ENCODE measurements at regions not wholly inside any gene's neighbourhood (a gene's known extent, or its start where the extent isn't known, plus 50 kb on each side); places are given as distances from the start of the nearest gene placed in this dataset.

DNA sequence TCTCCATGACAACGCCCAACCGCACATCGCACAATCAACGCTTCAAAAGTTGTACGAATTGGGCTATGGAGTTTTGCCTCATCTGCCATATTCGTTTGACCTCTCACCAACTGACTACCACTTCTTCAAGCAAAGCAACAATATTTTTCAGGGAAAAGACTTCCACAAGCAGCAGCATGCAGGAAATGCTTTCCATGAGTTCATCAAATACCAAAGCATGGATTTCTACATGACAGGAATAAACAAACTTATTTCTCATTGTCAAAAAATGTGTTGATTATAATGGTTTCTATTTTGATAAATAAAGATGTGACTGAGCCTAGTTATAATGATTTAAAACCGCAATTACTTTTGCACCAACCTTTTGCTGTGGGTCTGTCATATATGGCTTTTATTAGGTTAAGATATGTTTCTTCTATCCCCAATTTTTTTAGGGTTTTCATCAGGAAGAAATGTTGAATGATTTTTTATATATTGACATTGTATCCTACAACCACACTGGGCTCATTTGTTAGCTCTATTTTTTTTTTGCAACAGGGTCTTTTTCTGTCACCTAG lies 138.4 kb downstream of the PWWP3B start (continued):
- no peak for TF ChIP-seq ZC3H4 (CRISPR knock-in tag; IDR thresholded peaks at IDR 0.05; ENCODE audit: borderline replicate concordance)

- in situ Hi-C loops (cut with HindIII; ENCODE audit: extremely low pct_ligation_motif_present, low pct_unique_long_range_greater_than_20kb) (no loop called here), intact Hi-C loops (cut with micrococcal nuclease; ENCODE audit: unreplicated experiment) (no loop called here)
- no TSS peak for BruUV-seq (replicated peaks)
- Histone ChIP-seq H3K27ac (ENCODE audit: extremely low read length, insufficient read depth, low read length) (no peak overlapping the region), H4K20me1 (ENCODE audit: insufficient read depth, low read length) (no peaks in the 10 kb centered on the region), H3K9me3 (ENCODE audit: low read length) (no peaks in the 10 kb centered on the region), H3K4me2 (ENCODE audit: low read depth, low read length) (no peak overlapping the region), H3K4me3 (replicated peaks in 1 of 3; ENCODE audit: insufficient read depth in 1 of 3, low read depth in 2 of 3, low read length in 3 of 3) (no peak overlapping the region), H3K36me3 (replicated peaks in 1 of 2; ENCODE audit: control insufficient read depth in 1 of 2, insufficient read depth in 2 of 2, low read length in 2 of 2) (no peaks in the 10 kb centered on the region), H3K9ac (ENCODE audit: insufficient read depth, low read depth, low read length) (no peak overlapping the region), H2AFZ (ENCODE audit: low read length) (no peak overlapping the region), H3K27me3 (ENCODE audit: control insufficient read depth in 1 of 2, insufficient read depth in 2 of 2, low read length in 2 of 2) (no peaks in the 10 kb centered on the region), H3K79me2 (ENCODE audit: insufficient read depth, low read length) (no peaks in the 10 kb centered on the region), H3K4me1 (ENCODE audit: insufficient read depth, low read length) (no peaks in the 10 kb centered on the region)
- ChIA-PET CTCF (ENCODE audit: low intra/inter-chr PET ratio, low total read pairs) (no interaction called here), POLR2A (no interaction called here)
- FAIRE-seq (no peak), ATAC-seq (no peak), DNase-seq (ENCODE audit: low spot score) (no peak)
- no peak for TF ChIP-seq TIGD3 (CRISPR knock-in tag; IDR thresholded peaks at IDR 0.05; ENCODE audit: borderline replicate concordance)
- TF ChIP-seq ZNF558 (CRISPR knock-in tag; IDR thresholded peaks at IDR 0.05; ENCODE audit: borderline replicate concordance), result no peak
- TF ChIP-seq ZBTB1 (CRISPR knock-in tag; IDR thresholded peaks at IDR 0.05; ENCODE audit: borderline replicate concordance), result no peak
- TF ChIP-seq ZNF772 (CRISPR knock-in tag; IDR thresholded peaks at IDR 0.05), result no peak
- no peak for TF ChIP-seq ZNF605 (CRISPR knock-in tag; IDR thresholded peaks at IDR 0.05)
- no peak for TF ChIP-seq PRDM4 (CRISPR knock-in tag; IDR thresholded peaks at IDR 0.05; ENCODE audit: borderline replicate concordance)
- TF ChIP-seq ZKSCAN1 (IDR thresholded peaks at IDR 0.05; ENCODE audit: low read length), result no peak
- TF ChIP-seq, protein P1, sequence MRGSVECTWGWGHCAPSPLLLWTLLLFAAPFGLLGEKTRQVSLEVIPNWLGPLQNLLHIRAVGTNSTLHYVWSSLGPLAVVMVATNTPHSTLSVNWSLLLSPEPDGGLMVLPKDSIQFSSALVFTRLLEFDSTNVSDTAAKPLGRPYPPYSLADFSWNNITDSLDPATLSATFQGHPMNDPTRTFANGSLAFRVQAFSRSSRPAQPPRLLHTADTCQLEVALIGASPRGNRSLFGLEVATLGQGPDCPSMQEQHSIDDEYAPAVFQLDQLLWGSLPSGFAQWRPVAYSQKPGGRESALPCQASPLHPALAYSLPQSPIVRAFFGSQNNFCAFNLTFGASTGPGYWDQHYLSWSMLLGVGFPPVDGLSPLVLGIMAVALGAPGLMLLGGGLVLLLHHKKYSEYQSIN (CRISPR knock-in tag; IDR thresholded peaks at IDR 0.05; ENCODE audit: borderline replicate concordance), result no peak
- no peak for TF ChIP-seq IRX3 (CRISPR knock-in tag; IDR thresholded peaks at IDR 0.05; ENCODE audit: borderline replicate concordance, low read depth)
These were observed 155.3 kb downstream of the PWWP3B start for GRCh38 chrX:106323357-106323756.

All from HepG2 (cell line).